ENCODE measurements at regions not wholly inside any gene's neighbourhood (a gene's known extent, or its start where the extent isn't known, plus 50 kb on each side); places are given as distances from the start of the nearest gene placed in this dataset.

- TF ChIP-seq MYC (IDR thresholded peaks at IDR 0.05; ENCODE audit: low read depth, low read length): no peak
- no peak for TF ChIP-seq CTCF (IDR thresholded peaks at IDR 0.05; ENCODE audit: low read depth, low read length)
- TF ChIP-seq POLR2A (IDR thresholded peaks at IDR 0.05; ENCODE audit: extremely low read depth, insufficient read length): no peak
- no peak for TF ChIP-seq MAX (IDR thresholded peaks at IDR 0.05; ENCODE audit: low read depth, low read length)
Observed at GRCh38 chr4:131540256-131540655, 1608.8 kb upstream of the PCDH10 start.
